ENCODE measurements at regions not wholly inside any gene's neighbourhood (a gene's known extent, or its start where the extent isn't known, plus 50 kb on each side); places are given as distances from the start of the nearest gene placed in this dataset.

GRCh38 chr6:137659871-137660270 is 165.7 kb upstream of the OLIG3 start:
- no peak for TF ChIP-seq POLR2AphosphoS5 (IDR thresholded peaks at IDR 0.05)
- no peak for TF ChIP-seq EP300 (IDR thresholded peaks at IDR 0.05)
- no peak for TF ChIP-seq POLR2A (IDR thresholded peaks at IDR 0.05)
- TF ChIP-seq, protein P1, sequence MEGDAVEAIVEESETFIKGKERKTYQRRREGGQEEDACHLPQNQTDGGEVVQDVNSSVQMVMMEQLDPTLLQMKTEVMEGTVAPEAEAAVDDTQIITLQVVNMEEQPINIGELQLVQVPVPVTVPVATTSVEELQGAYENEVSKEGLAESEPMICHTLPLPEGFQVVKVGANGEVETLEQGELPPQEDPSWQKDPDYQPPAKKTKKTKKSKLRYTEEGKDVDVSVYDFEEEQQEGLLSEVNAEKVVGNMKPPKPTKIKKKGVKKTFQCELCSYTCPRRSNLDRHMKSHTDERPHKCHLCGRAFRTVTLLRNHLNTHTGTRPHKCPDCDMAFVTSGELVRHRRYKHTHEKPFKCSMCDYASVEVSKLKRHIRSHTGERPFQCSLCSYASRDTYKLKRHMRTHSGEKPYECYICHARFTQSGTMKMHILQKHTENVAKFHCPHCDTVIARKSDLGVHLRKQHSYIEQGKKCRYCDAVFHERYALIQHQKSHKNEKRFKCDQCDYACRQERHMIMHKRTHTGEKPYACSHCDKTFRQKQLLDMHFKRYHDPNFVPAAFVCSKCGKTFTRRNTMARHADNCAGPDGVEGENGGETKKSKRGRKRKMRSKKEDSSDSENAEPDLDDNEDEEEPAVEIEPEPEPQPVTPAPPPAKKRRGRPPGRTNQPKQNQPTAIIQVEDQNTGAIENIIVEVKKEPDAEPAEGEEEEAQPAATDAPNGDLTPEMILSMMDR (IDR thresholded peaks at IDR 0.05), result no peak
- no peak for ATAC-seq
- H3K27ac ChIP-seq, result no peak overlapping the region
- H3K4me3 ChIP-seq, result no peak overlapping the region
- peaks cover 0 to 15% (median 0%) of the 10 kb centered on the region in 3 donors for H3K9me3 ChIP-seq
- WGBS, 2 donors (ENCODE audit: low coverage in 1 of 2), result 83 to 87% methylated on average over 3 of the region's 3 CpGs
- no peaks in the 10 kb centered on the region for H3K27me3 ChIP-seq
- H3K36me3 ChIP-seq, result no peaks in the 10 kb centered on the region
- H3K4me1 ChIP-seq, result no peaks in the 10 kb centered on the region

GRCh38 chr6:137660296-137660731 is 166.1 kb upstream of the OLIG3 start:
- H3K4me1 ChIP-seq, result no peaks in the 10 kb centered on the region
- H3K27ac ChIP-seq, result no peak overlapping the region
- no peaks in the 10 kb centered on the region for H3K36me3 ChIP-seq
- H3K27me3 ChIP-seq, result no peaks in the 10 kb centered on the region
- H3K4me3 ChIP-seq, result no peak overlapping the region
- no peak for ATAC-seq
- WGBS, 2 donors (ENCODE audit: low coverage in 1 of 2), result 83 to 92% methylated on average over 1 of the region's 1 CpG
- H3K9me3 ChIP-seq, result peaks cover 0 to 10% (median 0%) of the 10 kb centered on the region in 3 donors
- TF ChIP-seq POLR2AphosphoS5 (IDR thresholded peaks at IDR 0.05) (no peak), EP300 (IDR thresholded peaks at IDR 0.05) (no peak), POLR2A (IDR thresholded peaks at IDR 0.05) (no peak)
- TF ChIP-seq, protein P1 (IDR thresholded peaks at IDR 0.05), result no peak

GRCh38 chr6:137661601-137662000 is 167.4 kb upstream of the OLIG3 start:
- Histone ChIP-seq H3K9me3 (no peaks in the 10 kb centered on the region), H3K36me3 (no peaks in the 10 kb centered on the region), H3K27ac (no peak overlapping the region), H3K27me3 (no peaks in the 10 kb centered on the region), H3K4me1 (no peaks in the 10 kb centered on the region), H3K4me3 (no peak overlapping the region)
- ATAC-seq, result no peak
- 83 to 90% methylated on average over 2 to 4 of the region's 5 CpGs for WGBS, 2 donors (ENCODE audit: low coverage in 1 of 2)
- TF ChIP-seq, protein P1 (IDR thresholded peaks at IDR 0.05), result peak in 3 of 4 experiments; percentile 15 to 49 (median 36)
- TF ChIP-seq POLR2AphosphoS5 (IDR thresholded peaks at IDR 0.05) (no peak), EP300 (IDR thresholded peaks at IDR 0.05) (no peak), POLR2A (IDR thresholded peaks at IDR 0.05) (no peak)

- H3K9me3 ChIP-seq, result no peaks in the 10 kb centered on the region
- WGBS, 2 donors (ENCODE audit: low coverage in 1 of 2), result 56 to 71% methylated on average over 5 of the region's 5 CpGs
- no peaks in the 10 kb centered on the region for H3K36me3 ChIP-seq
- H3K4me1 ChIP-seq, result no peaks in the 10 kb centered on the region
- ATAC-seq, result no peak
- H3K27ac ChIP-seq, result no peak overlapping the region
- TF ChIP-seq EP300 (IDR thresholded peaks at IDR 0.05), result no peak
- TF ChIP-seq POLR2A (IDR thresholded peaks at IDR 0.05), result no peak
- TF ChIP-seq, protein P1 (IDR thresholded peaks at IDR 0.05), result no peak
- TF ChIP-seq POLR2AphosphoS5 (IDR thresholded peaks at IDR 0.05), result no peak
- no peaks in the 10 kb centered on the region for H3K27me3 ChIP-seq
- no peak overlapping the region for H3K4me3 ChIP-seq
Observed at GRCh38 chr6:137664183-137664582, 170.0 kb upstream of the OLIG3 start.

GRCh38 chr6:137665342-137665934 is 171.2 kb upstream of the OLIG3 start:
- 64 to 66% methylated on average over 5 to 6 of the region's 6 CpGs for WGBS, 2 donors (ENCODE audit: low coverage in 1 of 2)
- Histone ChIP-seq H3K4me1 (no peaks in the 10 kb centered on the region), H3K27ac (no peak overlapping the region), H3K36me3 (no peaks in the 10 kb centered on the region), H3K27me3 (no peaks in the 10 kb centered on the region), H3K4me3 (no peak overlapping the region), H3K9me3 (no peaks in the 10 kb centered on the region)
- ATAC-seq, result no peak
- TF ChIP-seq POLR2AphosphoS5 (IDR thresholded peaks at IDR 0.05) (no peak), EP300 (IDR thresholded peaks at IDR 0.05) (no peak), POLR2A (IDR thresholded peaks at IDR 0.05) (no peak)
- TF ChIP-seq, protein P1 (IDR thresholded peaks at IDR 0.05), result no peak

Data from gastroesophageal sphincter (tissue), 4 donors.